GM12873 (cell line): ENCODE measurements at regions not wholly inside any gene's neighbourhood (a gene's known extent, or its start where the extent isn't known, plus 50 kb on each side); places are given as distances from the start of the nearest gene placed in this dataset.

Experiments
- CTCF ChIP-seq: IDR thresholded peaks from 2 replicates; pipeline ENCODE4 v1.5.1; 2012; ENCODE audit warnings: low read depth, mild to moderate bottlenecking, moderate library complexity, low read length, control low read depth; ENCODE audit not compliant: insufficient read depth; ENCODE audit errors: missing control alignments

- TF ChIP-seq CTCF, result no peak
Measured at GRCh38 chr10:125455855-125456254, 227.1 kb downstream of the TEX36 start.

- no peak for TF ChIP-seq CTCF
Measured at GRCh38 chr10:125455431-125455830, 227.5 kb downstream of the TEX36 start.

DNA sequence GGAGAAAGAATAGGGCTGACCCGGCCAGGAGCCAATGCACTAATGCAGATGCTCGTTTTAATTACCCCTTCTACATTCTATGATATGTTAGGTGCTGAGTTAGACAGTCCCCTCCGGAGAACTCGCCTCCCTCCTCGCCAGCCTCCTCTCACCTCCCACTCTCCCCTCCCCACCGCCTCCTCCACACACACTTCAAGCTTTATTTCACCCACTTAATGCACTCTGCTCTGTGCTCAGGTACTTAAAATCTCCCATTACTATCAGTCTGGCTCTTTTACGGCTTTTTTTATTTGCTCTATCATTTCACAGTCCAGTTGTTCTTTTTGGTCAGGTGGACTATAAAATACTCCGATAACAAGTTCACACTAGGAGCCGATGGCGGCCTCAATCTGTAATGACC, 231.6 kb downstream of the TEX36 start:
- no peak for TF ChIP-seq CTCF

DNA sequence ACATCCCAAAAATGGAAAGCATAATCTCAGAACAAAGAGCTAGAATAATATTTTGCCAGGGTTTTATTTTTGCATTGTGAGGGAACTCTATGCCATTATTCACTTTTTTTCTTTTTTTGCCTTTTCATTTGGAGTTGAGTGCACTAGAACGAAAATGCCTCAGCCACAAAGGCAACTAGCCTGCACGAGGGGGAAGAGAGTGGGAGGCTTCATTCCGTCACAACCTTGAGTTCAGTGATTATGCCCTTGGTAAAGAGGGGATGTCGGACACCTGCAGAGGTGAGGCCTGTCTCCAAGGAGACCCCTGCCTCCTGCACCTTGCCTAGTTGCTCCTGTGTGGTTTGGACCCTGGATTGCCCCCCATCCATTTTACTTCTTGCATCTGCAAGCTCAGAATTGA, 232.7 kb downstream of the TEX36 start:
- no peak for TF ChIP-seq CTCF

GRCh38 chr10:125449571-125449970, 233.4 kb downstream of the TEX36 start:
- TF ChIP-seq CTCF, result no peak

- TF ChIP-seq CTCF, result peak; percentile 57
Measured at GRCh38 chr10:125448596-125448995, 234.4 kb downstream of the TEX36 start.

GRCh38 chr10:125444790-125445189, 238.2 kb downstream of the TEX36 start:
- no peak for TF ChIP-seq CTCF
